ENCODE measurements at regions not wholly inside any gene's neighbourhood (a gene's known extent, or its start where the extent isn't known, plus 50 kb on each side); places are given as distances from the start of the nearest gene placed in this dataset.
"Not testable (repeated sequence)": the region's sequence is repeated elsewhere in the genome, so short reads cannot be mapped to it uniquely, and the experiment has no call there.

DNA sequence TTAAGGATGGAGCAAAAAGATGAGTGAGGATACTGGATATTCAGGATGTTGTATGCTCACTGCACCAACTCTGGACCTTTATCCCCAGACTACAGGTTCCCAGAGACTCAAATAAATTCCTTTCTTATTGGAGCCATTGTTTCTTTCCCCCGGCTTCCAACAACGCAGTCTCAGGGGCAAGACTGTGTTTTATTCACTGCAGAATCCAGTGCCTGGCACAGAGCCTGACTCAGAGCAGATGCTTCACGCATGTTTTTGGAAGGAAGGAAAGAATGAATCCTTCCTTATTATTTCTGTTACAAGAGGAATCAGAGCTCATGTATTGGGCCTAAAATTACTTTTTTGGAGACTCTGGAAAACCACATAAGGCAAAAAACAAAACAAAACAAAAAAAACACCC is 96.0 kb upstream of the VGLL4 start:
- TF ChIP-seq, protein P1, sequence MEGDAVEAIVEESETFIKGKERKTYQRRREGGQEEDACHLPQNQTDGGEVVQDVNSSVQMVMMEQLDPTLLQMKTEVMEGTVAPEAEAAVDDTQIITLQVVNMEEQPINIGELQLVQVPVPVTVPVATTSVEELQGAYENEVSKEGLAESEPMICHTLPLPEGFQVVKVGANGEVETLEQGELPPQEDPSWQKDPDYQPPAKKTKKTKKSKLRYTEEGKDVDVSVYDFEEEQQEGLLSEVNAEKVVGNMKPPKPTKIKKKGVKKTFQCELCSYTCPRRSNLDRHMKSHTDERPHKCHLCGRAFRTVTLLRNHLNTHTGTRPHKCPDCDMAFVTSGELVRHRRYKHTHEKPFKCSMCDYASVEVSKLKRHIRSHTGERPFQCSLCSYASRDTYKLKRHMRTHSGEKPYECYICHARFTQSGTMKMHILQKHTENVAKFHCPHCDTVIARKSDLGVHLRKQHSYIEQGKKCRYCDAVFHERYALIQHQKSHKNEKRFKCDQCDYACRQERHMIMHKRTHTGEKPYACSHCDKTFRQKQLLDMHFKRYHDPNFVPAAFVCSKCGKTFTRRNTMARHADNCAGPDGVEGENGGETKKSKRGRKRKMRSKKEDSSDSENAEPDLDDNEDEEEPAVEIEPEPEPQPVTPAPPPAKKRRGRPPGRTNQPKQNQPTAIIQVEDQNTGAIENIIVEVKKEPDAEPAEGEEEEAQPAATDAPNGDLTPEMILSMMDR (IDR thresholded peaks at IDR 0.05; ENCODE audit: low read depth, low read length), result no peak
- no peak overlapping the region for H3K4me3 ChIP-seq (replicated peaks in 1 of 2; ENCODE audit: low read depth in 2 of 2, low read length in 2 of 2)
- peak in 1 of 2 donors; percentile 17 for DNase-seq (ENCODE audit: low read depth in 2 of 2)

DNA sequence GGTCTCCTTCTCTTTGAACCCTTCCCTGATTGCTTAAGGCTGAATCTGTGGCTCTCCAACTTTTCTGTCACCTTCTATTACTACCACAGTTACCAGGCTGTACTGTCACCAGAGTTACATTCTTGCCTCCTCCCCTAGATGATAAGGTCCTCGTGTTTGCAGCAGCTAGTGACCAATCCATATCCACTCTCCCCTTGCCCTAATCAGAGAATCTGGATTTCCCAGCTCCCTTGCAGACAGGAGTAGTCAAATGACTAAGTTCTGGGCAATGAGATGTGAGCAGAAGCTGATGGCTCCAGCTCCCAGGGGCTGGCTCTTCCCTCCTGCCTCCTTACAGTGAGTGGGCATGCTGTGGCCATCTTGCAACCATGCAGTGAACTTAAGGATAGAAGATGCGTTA is 95.4 kb upstream of the VGLL4 start:
- DNase-seq (ENCODE audit: low read depth in 2 of 2), result no peak
- H3K4me3 ChIP-seq (replicated peaks in 1 of 2; ENCODE audit: low read depth in 2 of 2, low read length in 2 of 2), result no peak overlapping the region
- TF ChIP-seq, protein P1 (IDR thresholded peaks at IDR 0.05; ENCODE audit: low read depth, low read length), result no peak

DNA sequence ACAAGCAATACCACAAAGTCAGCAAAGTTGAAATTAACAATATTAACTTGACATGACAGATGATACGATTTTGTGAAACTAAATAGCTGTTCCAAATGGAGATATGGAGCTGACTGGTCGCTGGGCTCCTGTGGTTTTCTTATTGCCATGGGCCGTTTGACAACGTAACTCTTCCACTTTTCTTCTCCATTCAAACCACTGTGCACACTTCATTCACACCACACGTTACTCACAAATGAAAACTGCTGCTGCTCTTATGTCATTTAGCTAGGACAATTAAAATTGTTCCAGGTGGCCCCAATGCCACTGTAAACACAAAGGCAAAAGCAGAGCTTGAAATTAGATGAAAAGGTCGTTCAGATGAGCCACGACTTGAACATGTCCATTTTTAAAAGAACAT is 94.0 kb upstream of the VGLL4 start:
- no peak overlapping the region for H3K4me3 ChIP-seq (replicated peaks in 1 of 2; ENCODE audit: low read depth in 2 of 2, low read length in 2 of 2)
- TF ChIP-seq, protein P1 (IDR thresholded peaks at IDR 0.05; ENCODE audit: low read depth, low read length), result no peak
- no peak for DNase-seq (ENCODE audit: low read depth in 2 of 2)

DNA sequence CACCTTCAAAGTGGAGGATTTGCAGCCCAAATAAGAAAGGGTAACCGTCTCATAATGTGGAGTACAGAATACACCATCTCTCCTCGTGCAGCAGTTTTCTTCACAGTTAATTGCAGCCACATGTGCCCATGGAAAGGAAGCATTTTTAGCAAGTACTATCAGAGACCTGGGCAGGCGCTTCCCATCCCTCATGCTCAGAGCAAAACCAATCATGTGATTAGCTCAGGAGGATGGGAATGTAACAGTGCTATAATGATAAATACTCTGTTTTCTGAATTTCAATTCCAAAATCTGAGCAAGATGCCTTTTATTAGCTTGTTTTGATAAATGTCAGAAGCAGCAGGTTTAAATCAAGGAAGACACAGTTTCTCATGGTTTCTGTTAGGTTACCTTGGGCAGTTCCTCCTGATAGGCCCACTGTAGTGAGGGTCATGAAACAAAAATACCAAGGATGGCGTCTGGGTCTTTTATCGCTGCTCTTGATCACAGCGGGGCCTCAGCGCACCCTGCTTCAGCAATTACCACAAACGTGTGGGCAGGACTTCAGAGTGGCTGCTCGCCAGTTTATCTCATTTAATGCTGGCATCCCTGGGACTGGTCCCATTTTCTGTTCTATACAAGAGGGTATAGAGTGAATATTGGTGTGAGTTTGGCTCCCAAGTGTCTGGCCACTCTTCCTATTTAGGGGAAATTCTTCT is 92.6 kb upstream of the VGLL4 start:
- TF ChIP-seq, protein P1 (IDR thresholded peaks at IDR 0.05; ENCODE audit: low read depth, low read length), result no peak
- no peak for DNase-seq (ENCODE audit: low read depth in 2 of 2)
- H3K4me3 ChIP-seq (replicated peaks in 1 of 2; ENCODE audit: low read depth in 2 of 2, low read length in 2 of 2), result no peak overlapping the region

DNA sequence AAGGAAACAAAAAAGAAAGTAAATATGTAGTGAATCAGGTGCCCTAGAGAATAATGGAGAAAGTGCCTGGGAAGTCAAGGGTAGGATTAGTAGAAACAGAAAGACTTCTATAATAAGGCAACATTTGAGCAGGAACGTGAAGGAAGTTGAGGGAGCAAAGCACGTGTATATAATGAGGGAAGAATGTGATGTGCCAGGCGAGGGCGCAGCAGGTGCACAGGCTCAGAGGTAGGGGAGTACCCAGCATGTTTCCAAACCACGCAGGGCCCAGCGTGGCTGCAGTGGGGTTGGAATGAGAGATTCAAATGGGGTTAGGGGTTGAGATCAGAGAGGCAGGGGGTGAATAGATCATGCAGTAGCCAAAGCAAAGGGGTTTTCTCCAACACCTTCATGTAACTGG is 91.9 kb upstream of the VGLL4 start:
- TF ChIP-seq, protein P1 (IDR thresholded peaks at IDR 0.05; ENCODE audit: low read depth, low read length), result no peak
- DNase-seq (ENCODE audit: low read depth in 2 of 2), result no peak
- no peak overlapping the region for H3K4me3 ChIP-seq (replicated peaks in 1 of 2; ENCODE audit: low read depth in 2 of 2, low read length in 2 of 2)

DNA sequence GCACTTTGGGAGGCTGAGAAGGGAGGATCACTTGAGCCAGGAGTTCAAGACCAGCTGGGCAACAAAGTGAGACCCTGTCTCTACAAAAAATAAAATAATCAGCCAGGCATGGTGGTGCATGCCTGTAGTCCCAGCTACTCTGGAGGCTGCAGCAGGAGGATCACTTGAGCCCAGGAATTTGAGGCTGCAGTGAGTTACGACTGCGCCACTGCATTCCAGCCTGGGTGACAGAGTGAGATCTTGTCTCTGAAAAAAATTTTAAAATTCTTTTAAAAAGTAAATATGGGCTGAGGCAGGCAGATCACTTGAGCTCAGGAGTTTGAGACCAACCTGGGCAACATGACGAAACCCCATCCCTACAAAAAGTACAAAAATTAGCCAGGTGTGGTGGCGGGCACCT is 91.4 kb upstream of the VGLL4 start:
- not testable (repeated sequence) for H3K4me3 ChIP-seq (replicated peaks in 1 of 2; ENCODE audit: low read depth in 2 of 2, low read length in 2 of 2); DNase-seq (ENCODE audit: low read depth in 2 of 2)

DNA sequence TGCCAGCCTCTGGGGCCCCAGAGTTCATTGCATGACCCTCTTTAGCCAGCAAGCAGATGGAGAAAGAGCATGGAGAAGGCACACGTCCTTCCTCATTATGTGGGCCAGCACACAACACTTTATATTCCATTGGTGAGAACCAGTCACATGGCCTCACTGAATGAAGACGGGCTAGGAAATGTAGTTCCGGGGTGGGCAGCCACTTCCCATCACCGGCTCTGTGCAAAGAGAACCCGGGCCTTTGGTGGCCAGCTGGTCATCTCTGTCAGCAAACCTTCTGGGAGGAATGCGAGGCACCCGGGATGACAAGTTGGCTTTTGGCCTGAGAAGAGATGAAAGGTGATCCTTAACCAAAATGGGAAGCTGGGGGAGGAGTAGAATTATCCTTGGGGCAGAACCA is 90.2 kb upstream of the VGLL4 start:
- no peak overlapping the region for H3K4me3 ChIP-seq (replicated peaks in 1 of 2; ENCODE audit: low read depth in 2 of 2, low read length in 2 of 2)
- TF ChIP-seq, protein P1 (IDR thresholded peaks at IDR 0.05; ENCODE audit: low read depth, low read length), result no peak
- no peak for DNase-seq (ENCODE audit: low read depth in 2 of 2)
